Astrocyte (in vitro differentiated cells and primary cell): ENCODE measurements at regions not wholly inside any gene's neighbourhood (a gene's known extent, or its start where the extent isn't known, plus 50 kb on each side); places are given as distances from the start of the nearest gene placed in this dataset.

Source experiments
- CTCF ChIP-seq: IDR thresholded peaks from 2 replicates; pipeline ENCODE4 v1.5.1; 2011; ENCODE audit warnings: low read depth, mild to moderate bottlenecking, inconsistent platforms, low read length, moderate library complexity; ENCODE audit not compliant: insufficient read depth
- EZH2 ChIP-seq: IDR thresholded peaks from 2 replicates; pipeline ENCODE4 v1.6.1; 2012; ENCODE audit warnings: mild to moderate bottlenecking, low read length, inconsistent platforms; ENCODE audit not compliant: insufficient read depth

GRCh38 chr6:80903711-80904110 is 797.2 kb downstream of the BCKDHB start:
- no peak for TF ChIP-seq CTCF
- TF ChIP-seq EZH2 = no peak
